Ovary (tissue), 3 donors: ENCODE measurements at regions not wholly inside any gene's neighbourhood (a gene's known extent, or its start where the extent isn't known, plus 50 kb on each side); places are given as distances from the start of the nearest gene placed in this dataset.

ENCODE experiments used
- CTCF ChIP-seq, 3 donors: fragments of 450-650 bp in 2 of 3; fragments of 200-600 bp in 1 of 3; IDR thresholded peaks; one replicate each; pipeline versions ENCODE4 v1.5.1 to v1.8.0; 2016 to 2022; ENCODE audit warnings: antibody characterized with exemption in 3 of 3, mild to moderate bottlenecking in 1 of 3
- EP300 ChIP-seq: sonication (generic); formaldehyde crosslinking; IDR thresholded peaks from one replicate; pipeline ENCODE4 v1.6.1; 2017; ENCODE audit warnings: antibody characterized with exemption
- donor health status: DM: no; HTN: no; CAD: no.

- TF ChIP-seq CTCF (IDR thresholded peaks at IDR 0.05), result no peak
- TF ChIP-seq EP300, result no peak
Observed at GRCh38 chr21:35843911-35844667, 216.2 kb downstream of the SETD4 start.
